ENCODE measurements at regions not wholly inside any gene's neighbourhood (a gene's known extent, or its start where the extent isn't known, plus 50 kb on each side); places are given as distances from the start of the nearest gene placed in this dataset.

DNA sequence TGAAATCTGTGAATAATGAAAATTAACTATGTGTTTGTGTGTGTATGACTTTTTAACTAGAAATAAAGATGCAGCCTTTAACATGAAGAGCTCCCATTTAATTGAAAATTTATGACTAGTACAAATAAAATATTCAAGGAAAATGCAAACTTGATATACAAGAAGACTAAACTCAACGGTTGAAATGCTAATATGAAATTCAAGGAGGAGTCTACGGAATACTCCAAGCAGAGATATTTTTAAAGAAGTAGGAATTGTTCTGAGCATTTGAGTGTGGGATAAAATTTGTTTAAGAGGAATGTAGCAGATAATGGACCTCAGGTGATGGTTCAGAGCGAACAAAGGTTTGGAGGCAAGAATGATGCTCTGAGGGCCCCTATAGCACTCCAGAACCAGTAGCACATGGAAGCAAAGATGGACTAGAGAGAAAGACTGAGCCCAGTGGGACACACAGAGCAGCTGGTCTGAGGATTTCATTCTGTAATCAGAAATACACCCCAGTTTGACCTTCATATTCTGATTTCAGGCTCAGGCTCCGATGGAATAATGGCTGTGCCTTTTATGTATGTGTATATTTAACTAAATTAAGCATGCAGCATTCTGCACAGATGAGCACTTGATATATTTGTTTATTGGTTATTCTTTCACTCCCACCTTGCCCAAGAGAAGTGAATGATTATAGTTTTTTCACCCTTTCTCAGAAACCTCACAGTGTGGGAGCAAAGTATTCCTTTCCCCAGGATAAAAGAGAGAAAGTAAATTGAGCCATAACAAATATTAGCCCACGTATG is 227.1 kb downstream of the ZPLD1 start:
- Histone ChIP-seq H4K5ac (ENCODE audit: insufficient read length, low read depth, low read length) (no peak overlapping the region), H4K8ac (replicated peaks; ENCODE audit: insufficient read length, low read depth, low read length) (no peak overlapping the region), H3K14ac (ENCODE audit: insufficient read depth, low read length) (no peak overlapping the region), H2BK5ac (ENCODE audit: insufficient read length, low read length) (no peak overlapping the region), H3K4me1 (ENCODE audit: insufficient read depth, low read length) (no peaks in the 10 kb centered on the region), H2AFZ (ENCODE audit: low read length) (no peak overlapping the region), H3T11ph (ENCODE audit: low read length) (no peak overlapping the region), H3K9ac (ENCODE audit: extremely low read depth, insufficient read length, low read length) (no peak overlapping the region), H2BK12ac (ENCODE audit: insufficient read length, low read depth, low read length) (no peak overlapping the region), H2BK120ac (ENCODE audit: low read depth, low read length, poor library complexity, severe bottlenecking) (no peak overlapping the region), H2BK15ac (ENCODE audit: low read depth, low read length) (no peak overlapping the region), H4K91ac (ENCODE audit: insufficient read length, low read depth, low read length) (no peak overlapping the region), H3K4ac (ENCODE audit: low read depth, low read length) (no peak overlapping the region), H3K23ac (ENCODE audit: insufficient read length, low read depth, low read length) (no peak overlapping the region), H2AK5ac (ENCODE audit: insufficient read length, low read length) (no peak overlapping the region), H3K9me3 (ENCODE audit: control insufficient read depth, low read depth, low read length) (no peaks in the 10 kb centered on the region), H3K23me2 (ENCODE audit: insufficient read length, low read depth, low read length, poor library complexity, severe bottlenecking) (no peaks in the 10 kb centered on the region), H3K27me3 (ENCODE audit: insufficient read depth, low read length) (no peaks in the 10 kb centered on the region), H4K20me1 (ENCODE audit: control insufficient read depth, insufficient read depth, insufficient read length) (no peaks in the 10 kb centered on the region), H3K79me1 (ENCODE audit: insufficient read depth, low read depth, low read length, poor library complexity, severe bottlenecking) (no peaks in the 10 kb centered on the region), H2BK20ac (ENCODE audit: low read depth, low read length, poor library complexity, severe bottlenecking) (no peak overlapping the region), H3K4me2 (ENCODE audit: insufficient read depth, insufficient read length, low read length) (no peak overlapping the region), H3K18ac (ENCODE audit: insufficient read length, low read depth, low read length) (no peak overlapping the region), H3K27ac (ENCODE audit: insufficient read length, low read depth, low read length) (no peak overlapping the region), H3K79me2 (ENCODE audit: insufficient read depth, low read length) (no peaks in the 10 kb centered on the region), H3K56ac (ENCODE audit: insufficient read length, low read depth, low read length) (no peak overlapping the region)
- WGBS (ENCODE audit: extremely low coverage, insufficient read length, low lambda C conversion rate) = no CpG with 5 or more reads among the region's 5 CpGs
- Mint-ChIP-seq H3K4me3 (no peak overlapping the region), H3K4me1 (no peaks in the 10 kb centered on the region), H3K27ac (no peak overlapping the region), H3K9me3 (peaks cover 2 to 6% of the 10 kb centered on the region in 2 experiments; a peak in 3 of 5 replicates), H3K36me3 (ENCODE audit: insufficient read depth in 1 of 3, low read depth in 3 of 3) (0 out of 7 replicates have a peak, but pooled peaks cover 0 to 4% (median 0%) of the 10 kb centered on the region in 3 experiments), H3K27me3 (ENCODE audit: low read depth) (no peaks in the 10 kb centered on the region)
- DNase-seq = no peak
- TF ChIP-seq CTCF (conservative IDR thresholded peaks at IDR 0.05) = no peak
